Stimulated activated naive B cell treated with anti-CD40 and anti-IgM and Interleukin-4, amounts not matched to agents 10 μg/mL and 1 μg/mL and 100 μg/mL, for 72 hours (primary cell): ENCODE measurements at regions not wholly inside any gene's neighbourhood (a gene's known extent, or its start where the extent isn't known, plus 50 kb on each side); places are given as distances from the start of the nearest gene placed in this dataset.

Experiments
- ATAC-seq, 2 donors: fragments of 150-1000 bp; cut with Tn5 transposase; replicated peaks; 2 replicates each; pipeline ENCODE4 v1.10.0; 2021; ENCODE audit warnings: moderate library complexity in 1 of 2
- DNase-seq: peaks from one replicate; pipeline ENCODE4 v3.0.0; 2021
- H3K27ac Mint-ChIP-seq: one replicate; pipeline ENCODE4 v1.8.0; 2022; ENCODE audit warnings: mild to moderate bottlenecking, mixed read lengths
- H3K27me3 Mint-ChIP-seq, 2 donors: one replicate each; pipeline ENCODE4 v1.8.0; 2022; ENCODE audit warnings: mixed read lengths in 2 of 2
- H3K36me3 Mint-ChIP-seq, 2 donors: one replicate each; pipeline ENCODE4 v1.8.0; 2022; ENCODE audit warnings: mixed read lengths in 2 of 2, mild to moderate bottlenecking in 1 of 2
- H3K4me1 Mint-ChIP-seq, 2 donors: one replicate each; pipeline ENCODE4 v1.8.0; 2022; ENCODE audit warnings: mixed read lengths in 2 of 2, mild to moderate bottlenecking in 1 of 2
- H3K4me3 Mint-ChIP-seq, 2 donors: one replicate each; pipeline ENCODE4 v1.8.0; 2022; ENCODE audit warnings: mild to moderate bottlenecking in 2 of 2, mixed read lengths in 2 of 2, moderate library complexity in 1 of 2
- H3K9me3 Mint-ChIP-seq, 2 donors: one replicate each; pipeline ENCODE4 v1.8.0; 2022; ENCODE audit warnings: mixed read lengths in 2 of 2, mild to moderate bottlenecking in 1 of 2

DNA sequence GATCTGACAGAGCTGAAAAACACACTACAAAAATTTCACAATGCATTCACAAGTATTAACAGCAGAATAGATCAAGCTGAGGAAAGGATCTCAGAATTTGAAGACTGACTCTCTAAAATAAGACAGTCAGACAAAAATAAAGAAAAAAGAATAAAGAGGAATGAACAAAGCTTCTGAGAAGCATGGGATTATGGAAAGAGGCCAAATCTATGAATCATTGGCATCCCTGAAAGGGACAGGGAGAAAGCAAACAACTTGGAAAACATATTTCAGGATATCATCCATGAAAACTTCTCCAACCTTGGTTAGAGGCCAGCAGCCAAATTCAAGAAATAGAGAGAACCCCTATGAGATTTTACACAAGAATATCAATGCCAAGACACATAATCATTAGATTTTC is 804.8 kb upstream of the IGFBP3 start:
- H3K4me3 Mint-ChIP-seq, result no peak overlapping the region
- ATAC-seq (no peak), DNase-seq (no peak)
- H3K27me3 Mint-ChIP-seq, result no peaks in the 10 kb centered on the region
- H3K4me1 Mint-ChIP-seq, result no peaks in the 10 kb centered on the region
- no peaks in the 10 kb centered on the region for H3K36me3 Mint-ChIP-seq
- H3K9me3 Mint-ChIP-seq, result peaks cover 7 to 8% of the 10 kb centered on the region in 2 donors
- H3K27ac Mint-ChIP-seq, result no peak overlapping the region

DNA sequence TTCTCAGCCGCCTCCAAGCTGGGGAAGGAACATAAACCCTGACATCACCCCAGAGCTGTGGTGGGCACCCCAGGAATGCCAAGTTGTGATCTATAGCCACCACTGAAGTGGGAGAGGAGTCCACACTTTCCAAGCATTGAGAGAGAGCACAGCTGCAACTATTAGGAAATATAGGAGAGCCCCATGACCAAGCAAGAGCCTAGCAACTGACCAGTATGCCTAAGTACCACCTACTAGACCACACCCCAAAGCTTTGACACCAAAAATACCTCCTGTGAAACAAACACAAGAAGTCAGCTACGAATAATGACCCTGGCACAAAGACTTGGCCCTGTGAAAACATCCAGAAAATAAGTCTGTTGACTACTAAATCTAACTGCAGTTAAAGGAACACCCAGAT is 804.1 kb upstream of the IGFBP3 start:
- no peak for ATAC-seq
- H3K4me1 Mint-ChIP-seq, result no peaks in the 10 kb centered on the region
- no peaks in the 10 kb centered on the region for H3K36me3 Mint-ChIP-seq
- peaks cover 6 to 7% of the 10 kb centered on the region in 2 donors for H3K9me3 Mint-ChIP-seq
- no peak overlapping the region for H3K27ac Mint-ChIP-seq
- H3K27me3 Mint-ChIP-seq, result no peaks in the 10 kb centered on the region
- H3K4me3 Mint-ChIP-seq, result no peak overlapping the region
- no peak for DNase-seq

DNA sequence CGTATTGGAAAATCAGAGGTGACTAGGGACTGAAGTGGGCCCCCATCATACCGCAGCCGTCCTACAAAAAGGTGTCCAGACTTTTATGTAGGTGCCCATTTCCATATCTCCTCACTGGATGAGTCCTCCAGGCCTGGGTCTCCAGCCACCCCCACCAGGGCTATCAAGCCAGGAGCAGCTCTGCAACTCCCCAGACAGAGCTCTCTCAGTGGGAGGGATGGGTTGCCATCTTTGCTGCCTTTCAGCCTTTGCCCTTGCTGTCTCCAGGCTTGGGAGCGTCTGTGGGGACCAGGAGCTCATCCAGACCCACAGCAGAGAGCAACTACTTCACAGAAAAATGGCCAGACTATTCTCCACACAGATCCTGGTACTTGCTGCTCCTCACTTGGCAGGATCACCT is 802.7 kb upstream of the IGFBP3 start:
- H3K4me3 Mint-ChIP-seq, result no peak overlapping the region
- H3K9me3 Mint-ChIP-seq, result peaks cover 5 to 6% of the 10 kb centered on the region in 2 donors
- DNase-seq, result no peak
- H3K27me3 Mint-ChIP-seq, result no peaks in the 10 kb centered on the region
- no peaks in the 10 kb centered on the region for H3K36me3 Mint-ChIP-seq
- no peaks in the 10 kb centered on the region for H3K4me1 Mint-ChIP-seq
- H3K27ac Mint-ChIP-seq, result no peak overlapping the region
- no peak for ATAC-seq

DNA sequence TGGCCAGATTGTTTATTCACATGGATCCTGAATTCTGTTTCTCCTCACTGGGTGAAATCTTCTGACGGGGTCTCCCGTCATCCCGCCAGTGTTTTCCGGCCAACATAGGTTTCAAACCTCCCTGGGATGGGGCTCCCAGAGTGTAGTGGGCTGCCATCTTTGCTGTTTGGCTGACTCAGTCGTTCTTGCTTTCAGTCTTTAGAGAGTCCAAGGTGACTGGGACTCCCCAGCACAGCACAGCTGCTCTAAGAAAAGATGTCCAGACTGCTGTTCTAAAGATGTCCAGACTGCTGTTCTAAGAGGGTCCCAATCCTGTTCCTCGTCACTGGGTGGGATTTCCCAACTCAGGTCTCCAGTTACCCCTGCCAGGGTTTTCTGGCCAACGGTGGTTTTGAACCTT is 801.9 kb upstream of the IGFBP3 start:
- ATAC-seq (no peak), DNase-seq (no peak)
- H3K4me3 Mint-ChIP-seq, result no peak overlapping the region
- no peaks in the 10 kb centered on the region for H3K4me1 Mint-ChIP-seq
- H3K27me3 Mint-ChIP-seq, result no peaks in the 10 kb centered on the region
- H3K9me3 Mint-ChIP-seq, result peaks cover 4 to 5% of the 10 kb centered on the region in 2 donors
- no peak overlapping the region for H3K27ac Mint-ChIP-seq
- H3K36me3 Mint-ChIP-seq, result no peaks in the 10 kb centered on the region

DNA sequence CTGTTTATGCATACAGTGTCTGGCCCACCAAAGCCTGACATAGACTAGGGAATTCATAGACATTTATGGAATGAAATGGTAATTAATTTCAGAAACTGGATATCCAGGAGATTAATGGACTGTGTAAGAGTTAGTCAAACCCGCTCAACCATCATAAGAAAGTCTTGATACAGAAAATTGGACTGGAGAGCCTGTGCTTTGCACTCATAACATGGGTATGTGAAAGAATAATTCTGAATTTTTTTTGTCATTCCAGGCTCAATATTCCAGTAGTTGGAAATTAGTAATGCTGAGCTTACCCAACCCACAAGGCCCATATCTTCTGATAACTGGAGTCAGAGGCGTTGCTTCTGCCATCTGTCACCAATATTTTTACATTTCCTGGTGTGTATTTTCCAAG is 799.7 kb upstream of the IGFBP3 start:
- Mint-ChIP-seq H3K9me3 (no peaks in the 10 kb centered on the region), H3K4me3 (no peak overlapping the region), H3K4me1 (no peaks in the 10 kb centered on the region), H3K27ac (no peak overlapping the region), H3K36me3 (no peaks in the 10 kb centered on the region), H3K27me3 (no peaks in the 10 kb centered on the region)
- DNase-seq (no peak), ATAC-seq (no peak)

DNA sequence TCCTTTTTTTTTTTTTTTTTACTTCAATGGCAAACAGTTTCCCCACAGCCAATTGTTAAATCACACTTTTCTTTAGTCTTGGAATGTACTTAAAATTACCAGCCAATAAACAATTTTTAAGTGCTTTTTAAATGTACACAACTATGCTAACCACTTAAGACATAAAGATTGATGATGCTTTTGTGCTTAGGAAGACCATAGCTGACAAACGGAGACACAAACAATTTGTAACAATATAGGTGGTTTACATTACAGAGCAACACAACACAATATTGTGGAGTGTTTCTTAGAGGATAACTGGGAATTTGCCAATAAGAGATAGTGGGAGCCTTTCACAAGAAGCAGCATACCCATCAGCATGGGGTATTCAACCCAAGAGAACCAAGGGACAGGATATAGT is 798.5 kb upstream of the IGFBP3 start:
- ATAC-seq (no peak), DNase-seq (no peak)
- H3K27me3 Mint-ChIP-seq, result no peaks in the 10 kb centered on the region
- H3K4me1 Mint-ChIP-seq, result no peaks in the 10 kb centered on the region
- H3K9me3 Mint-ChIP-seq, result no peaks in the 10 kb centered on the region
- H3K27ac Mint-ChIP-seq, result no peak overlapping the region
- no peak overlapping the region for H3K4me3 Mint-ChIP-seq
- no peaks in the 10 kb centered on the region for H3K36me3 Mint-ChIP-seq

DNA sequence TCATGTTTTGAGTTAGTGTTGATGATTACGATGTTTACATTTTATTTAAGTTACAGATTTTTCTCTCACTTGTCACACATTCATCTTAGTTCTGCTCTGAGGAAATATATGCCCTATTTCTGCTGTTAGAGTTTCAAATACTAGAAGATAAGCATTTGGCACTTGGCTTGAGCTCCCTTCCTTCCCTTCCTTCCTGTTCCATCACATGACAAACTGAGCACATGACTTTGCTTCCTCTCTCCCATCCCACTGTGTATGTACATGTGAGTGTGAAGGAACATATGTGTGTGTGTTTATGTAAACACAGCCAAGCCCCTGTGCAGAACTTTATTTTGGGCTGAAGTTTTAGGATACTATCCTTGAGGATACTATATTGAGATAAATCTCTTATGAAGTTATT is 795.9 kb upstream of the IGFBP3 start:
- H3K4me1 Mint-ChIP-seq, result no peaks in the 10 kb centered on the region
- H3K9me3 Mint-ChIP-seq, result no peaks in the 10 kb centered on the region
- ATAC-seq (no peak), DNase-seq (no peak)
- no peaks in the 10 kb centered on the region for H3K36me3 Mint-ChIP-seq
- no peaks in the 10 kb centered on the region for H3K27me3 Mint-ChIP-seq
- H3K4me3 Mint-ChIP-seq, result no peak overlapping the region
- H3K27ac Mint-ChIP-seq, result no peak overlapping the region

DNA sequence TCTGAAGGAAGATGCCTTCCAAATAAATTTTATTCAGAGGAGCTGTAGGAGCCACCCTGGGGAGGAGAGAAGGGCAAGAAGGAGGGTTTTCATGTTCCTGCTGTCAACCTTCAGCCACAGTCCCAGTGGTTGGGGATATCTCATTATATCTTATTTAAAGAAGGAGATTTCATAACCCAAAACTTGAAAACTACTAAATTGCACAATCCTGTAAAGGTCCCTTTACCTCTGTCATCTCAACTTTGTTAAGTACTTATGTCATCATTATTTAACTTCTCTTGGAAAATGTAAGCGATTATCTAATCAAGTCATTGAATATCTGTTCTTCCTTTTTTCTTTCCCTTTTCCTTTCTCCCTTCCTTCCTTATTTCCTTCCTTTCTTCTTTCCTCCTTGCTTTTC is 794.5 kb upstream of the IGFBP3 start:
- Mint-ChIP-seq H3K36me3 (no peaks in the 10 kb centered on the region), H3K27me3 (no peaks in the 10 kb centered on the region), H3K4me1 (no peaks in the 10 kb centered on the region), H3K9me3 (no peaks in the 10 kb centered on the region), H3K27ac (no peak overlapping the region), H3K4me3 (no peak overlapping the region)
- DNase-seq (no peak), ATAC-seq (no peak)

DNA sequence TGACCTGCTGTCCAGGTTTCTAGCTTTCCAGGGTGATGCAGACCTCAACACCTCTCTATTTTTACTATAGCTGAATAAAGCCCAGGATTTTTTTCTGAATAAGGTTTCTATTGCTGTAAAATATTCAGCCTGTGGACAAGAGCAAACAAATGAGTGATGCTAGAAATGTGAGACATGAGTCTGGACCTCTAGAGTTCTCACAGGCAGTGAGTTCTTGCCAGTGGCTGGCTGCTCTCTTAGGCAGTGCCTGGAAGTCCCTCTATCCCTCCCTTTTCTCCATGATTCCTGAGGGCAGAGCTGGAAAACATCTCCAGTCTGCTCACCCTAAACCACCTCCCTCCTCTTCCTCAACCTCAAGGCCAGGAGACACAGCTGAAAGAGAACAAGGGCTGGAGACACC is 793.8 kb upstream of the IGFBP3 start:
- no peaks in the 10 kb centered on the region for H3K9me3 Mint-ChIP-seq
- H3K27ac Mint-ChIP-seq, result no peak overlapping the region
- H3K4me1 Mint-ChIP-seq, result no peaks in the 10 kb centered on the region
- no peaks in the 10 kb centered on the region for H3K27me3 Mint-ChIP-seq
- DNase-seq, result no peak
- H3K36me3 Mint-ChIP-seq, result no peaks in the 10 kb centered on the region
- no peak overlapping the region for H3K4me3 Mint-ChIP-seq
- no peak for ATAC-seq

DNA sequence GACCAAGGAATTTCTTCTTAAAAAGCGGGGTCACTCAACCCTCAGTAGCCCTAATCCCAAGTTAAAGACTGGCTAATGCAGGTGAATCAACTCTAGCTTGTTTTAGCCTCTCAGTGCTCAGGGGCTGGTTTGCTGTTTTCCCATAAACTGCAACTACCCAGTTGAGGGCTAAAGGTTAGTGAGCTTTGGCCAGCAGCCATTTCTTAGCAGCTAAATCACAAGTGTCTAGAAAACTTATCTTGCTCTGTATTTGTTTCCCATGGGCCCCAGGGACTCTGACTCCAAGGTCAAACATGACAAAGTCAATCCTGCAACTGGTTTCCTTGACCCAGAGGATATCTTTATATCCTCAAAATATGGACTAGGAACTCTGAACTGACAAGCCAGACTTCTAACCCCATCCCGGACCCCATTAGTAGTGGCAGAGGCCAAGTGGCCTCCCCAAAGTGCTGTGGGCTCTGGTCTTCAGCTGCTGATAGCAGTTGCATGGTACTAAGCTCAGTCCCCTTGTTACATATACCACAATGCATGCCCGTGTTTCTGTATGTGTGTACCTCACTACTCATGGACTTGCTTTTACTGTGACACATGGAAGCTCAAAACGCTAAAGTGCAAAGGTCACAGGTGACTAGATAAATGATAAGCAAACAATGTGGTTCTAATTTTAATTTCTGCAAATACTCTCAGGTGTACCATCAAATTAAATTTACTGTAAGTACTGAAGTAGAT is 793.0 kb upstream of the IGFBP3 start:
- no peaks in the 10 kb centered on the region for H3K27me3 Mint-ChIP-seq
- no peak for ATAC-seq
- H3K27ac Mint-ChIP-seq, result no peak overlapping the region
- no peak for DNase-seq
- H3K4me1 Mint-ChIP-seq, result no peaks in the 10 kb centered on the region
- no peaks in the 10 kb centered on the region for H3K9me3 Mint-ChIP-seq
- no peaks in the 10 kb centered on the region for H3K36me3 Mint-ChIP-seq
- H3K4me3 Mint-ChIP-seq, result no peak overlapping the region

DNA sequence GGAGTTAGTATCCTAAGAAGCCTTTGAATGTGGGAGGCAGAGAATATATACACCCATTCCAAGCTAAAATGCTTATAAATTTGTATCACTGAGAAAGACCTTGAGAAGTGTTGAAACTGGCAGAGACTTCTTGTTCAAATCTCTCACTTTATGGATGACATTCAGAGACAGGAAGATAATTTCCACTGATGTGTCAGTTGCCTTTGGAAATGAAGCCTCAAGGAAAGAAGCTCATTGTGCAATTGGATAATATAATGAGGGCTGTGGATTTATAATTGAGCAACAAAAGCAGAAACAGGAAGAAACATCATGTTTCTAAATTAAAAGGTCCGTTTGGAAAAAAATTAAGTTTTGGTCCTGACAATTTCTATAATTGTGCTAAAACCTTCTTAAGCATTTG is 789.9 kb upstream of the IGFBP3 start:
- no peak overlapping the region for H3K4me3 Mint-ChIP-seq
- peaks cover 0 to 3% of the 10 kb centered on the region in 2 donors for H3K9me3 Mint-ChIP-seq

DNA sequence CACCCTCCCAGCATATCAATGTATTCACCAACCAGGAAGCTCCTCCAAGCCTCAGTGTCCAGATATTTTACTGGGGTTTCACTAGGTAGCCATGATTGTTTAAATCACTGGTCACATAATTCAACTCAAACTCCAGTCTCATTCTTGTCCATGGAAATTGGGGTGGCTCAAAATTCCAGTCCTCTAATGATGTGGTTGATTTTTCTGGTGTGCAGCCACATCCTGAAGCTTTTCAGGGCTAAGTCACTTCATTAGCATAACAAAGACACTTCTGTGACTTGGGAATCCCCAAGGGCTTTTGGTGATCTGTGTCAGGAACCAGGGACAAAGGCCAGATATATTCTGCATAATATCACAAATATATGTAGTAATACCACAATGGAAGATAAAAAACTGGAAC is 786.9 kb upstream of the IGFBP3 start:
- H3K4me1 Mint-ChIP-seq, result no peaks in the 10 kb centered on the region
- no peak overlapping the region for H3K27ac Mint-ChIP-seq
- peaks cover 0 to 3% of the 10 kb centered on the region in 2 donors for H3K9me3 Mint-ChIP-seq
- DNase-seq (no peak), ATAC-seq (no peak)
- no peaks in the 10 kb centered on the region for H3K27me3 Mint-ChIP-seq
- no peaks in the 10 kb centered on the region for H3K36me3 Mint-ChIP-seq
- no peak overlapping the region for H3K4me3 Mint-ChIP-seq

More for the DNA sequence above, 789.9 kb upstream of the IGFBP3 start:
- Mint-ChIP-seq H3K36me3 (no peaks in the 10 kb centered on the region), H3K27ac (no peak overlapping the region), H3K4me1 (no peaks in the 10 kb centered on the region), H3K27me3 (no peaks in the 10 kb centered on the region)
- ATAC-seq (no peak), DNase-seq (no peak)

DNA sequence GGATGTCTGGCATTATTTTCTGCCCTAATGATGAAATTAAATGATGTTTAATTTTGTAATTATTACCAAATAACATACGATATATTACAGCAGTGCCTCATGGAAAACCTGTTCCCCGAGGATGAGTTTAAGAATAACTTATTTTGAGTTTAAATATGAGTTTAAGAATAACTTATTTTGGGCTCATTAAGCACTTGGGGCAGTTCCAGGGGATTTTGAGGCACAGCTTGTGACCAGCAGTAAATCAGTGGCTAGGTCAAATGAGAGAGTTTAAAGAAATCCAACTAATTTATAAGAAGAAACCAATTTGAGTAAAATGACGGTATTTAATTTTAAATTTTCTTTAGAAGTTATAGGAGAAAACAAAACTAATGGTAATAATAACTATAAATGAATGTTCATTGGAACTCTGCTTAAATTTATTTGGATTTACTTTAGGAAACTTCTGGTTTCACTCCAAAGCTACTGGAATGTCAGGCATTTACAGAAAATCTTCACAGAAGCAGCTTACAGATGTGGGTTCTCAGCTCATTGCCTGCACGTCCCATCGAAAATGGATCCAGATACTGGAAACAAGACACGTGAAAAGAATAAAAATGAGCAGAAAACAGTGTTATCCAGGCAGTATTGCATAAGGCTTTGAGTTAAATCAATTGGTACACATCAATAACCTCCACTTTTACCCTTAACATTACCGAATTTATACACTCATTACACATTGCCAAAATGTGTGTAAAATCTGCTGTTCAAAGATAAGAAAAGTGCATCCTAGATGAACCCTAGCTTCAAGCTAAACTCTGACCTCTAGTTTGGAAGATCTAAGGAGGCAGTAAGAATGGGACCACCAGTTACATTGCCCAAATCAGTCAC is 784.5 kb upstream of the IGFBP3 start:
- H3K36me3 Mint-ChIP-seq, result no peaks in the 10 kb centered on the region
- peaks cover 0 to 3% of the 10 kb centered on the region in 2 donors for H3K9me3 Mint-ChIP-seq
- H3K27me3 Mint-ChIP-seq, result no peaks in the 10 kb centered on the region
- no peaks in the 10 kb centered on the region for H3K4me1 Mint-ChIP-seq
- ATAC-seq, result no peak
- DNase-seq, result no peak
- H3K27ac Mint-ChIP-seq, result no peak overlapping the region
- H3K4me3 Mint-ChIP-seq, result no peak overlapping the region

DNA sequence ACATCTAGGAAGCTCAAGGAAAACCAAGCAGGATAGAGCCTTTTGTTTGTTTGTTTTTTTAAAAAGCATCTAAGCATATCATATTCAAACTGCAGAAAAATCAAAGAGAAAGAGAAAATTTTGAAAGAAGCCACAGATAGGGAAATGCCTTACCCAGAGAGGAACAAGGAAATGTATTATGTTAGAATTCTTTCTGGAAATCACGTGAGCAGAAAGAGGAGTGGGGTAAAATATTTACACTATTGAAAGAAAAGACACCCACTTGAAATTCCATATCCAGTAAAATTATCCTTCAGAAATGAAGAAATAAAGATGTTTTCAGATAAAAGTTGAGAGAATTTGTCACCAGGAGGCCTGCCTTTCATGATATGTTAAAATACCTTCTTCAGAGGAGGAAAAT is 775.7 kb upstream of the IGFBP3 start:
- Mint-ChIP-seq H3K27me3 (no peaks in the 10 kb centered on the region), H3K4me1 (no peaks in the 10 kb centered on the region), H3K9me3 (peaks cover 0 to 6% of the 10 kb centered on the region in 2 donors), H3K4me3 (no peak overlapping the region), H3K36me3 (no peaks in the 10 kb centered on the region), H3K27ac (no peak overlapping the region)
- no peak for ATAC-seq
- no peak for DNase-seq

DNA sequence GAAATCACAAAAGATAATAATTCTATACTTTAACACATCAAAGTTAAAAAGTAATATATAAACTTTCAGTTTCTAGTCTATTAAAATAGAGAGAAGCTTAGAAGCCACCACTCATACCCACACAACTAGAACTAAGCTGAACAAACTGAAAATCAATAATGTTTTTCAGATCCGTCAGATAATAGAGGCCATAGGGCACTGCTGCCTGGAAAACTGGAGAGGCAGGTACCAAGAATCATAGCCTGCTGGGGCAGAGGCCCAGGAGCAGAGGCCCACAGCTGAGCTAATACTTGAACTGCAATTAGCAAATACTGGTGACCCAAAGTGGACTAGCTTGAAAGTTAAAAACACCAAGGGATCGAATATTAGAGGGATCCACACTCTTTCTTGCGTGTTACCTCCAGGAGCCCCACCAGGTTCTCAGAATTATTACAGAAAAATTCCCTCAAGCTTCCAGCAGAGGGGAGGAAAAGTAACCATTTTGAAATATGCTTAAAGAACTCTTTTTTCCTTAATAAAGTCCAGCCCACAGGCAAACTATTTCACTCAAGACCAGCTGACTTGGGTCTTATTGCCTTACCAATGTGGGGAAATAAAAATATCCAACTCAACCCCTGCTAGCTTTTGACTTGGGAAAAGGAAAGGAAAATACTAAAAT is 774.1 kb upstream of the IGFBP3 start:
- no peak overlapping the region for H3K4me3 Mint-ChIP-seq
- H3K27me3 Mint-ChIP-seq, result no peaks in the 10 kb centered on the region
- H3K27ac Mint-ChIP-seq, result no peak overlapping the region
- H3K36me3 Mint-ChIP-seq, result no peaks in the 10 kb centered on the region
- no peak for DNase-seq
- ATAC-seq, result no peak
- no peaks in the 10 kb centered on the region for H3K4me1 Mint-ChIP-seq
- peaks cover 5 to 6% of the 10 kb centered on the region in 2 donors for H3K9me3 Mint-ChIP-seq
